ENCODE measurements at regions not wholly inside any gene's neighbourhood (a gene's known extent, or its start where the extent isn't known, plus 50 kb on each side); places are given as distances from the start of the nearest gene placed in this dataset.
A peak's percentile ranks its signal among the peaks of the same experiment; 100 is the strongest.

- Histone ChIP-seq H3K79me2 (no peaks in the 10 kb centered on the region), H3K4me1 (ENCODE audit: insufficient read depth) (no peaks in the 10 kb centered on the region), H3K36me3 (replicated peaks; ENCODE audit: insufficient read depth, low read depth) (no peaks in the 10 kb centered on the region), H3K9me3 (ENCODE audit: low read depth) (no peaks in the 10 kb centered on the region), H3K4me3 (no peak overlapping the region), H2AFZ (no peak overlapping the region), H3K4me2 (no peak overlapping the region), H3K9me2 (replicated peaks; ENCODE audit: insufficient read depth) (no peaks in the 10 kb centered on the region), H3K27me3 (no peaks in the 10 kb centered on the region), H4K20me1 (ENCODE audit: insufficient read depth, poor library complexity, severe bottlenecking) (no peaks in the 10 kb centered on the region), H3K27ac (no peak overlapping the region)
- 94% methylated on average over 4 of the region's 4 CpGs for WGBS (ENCODE audit: low lambda C conversion rate, missing lambda C conversion rate)
- no peak for TF ChIP-seq EZH2phosphoT487 (IDR thresholded peaks at IDR 0.05; ENCODE audit: low read depth, severe bottlenecking, unreplicated experiment)
- TF ChIP-seq CTCF (IDR thresholded peaks at IDR 0.05; ENCODE audit: poor library complexity): no peak
- no peak for TF ChIP-seq EZH2 (IDR thresholded peaks at IDR 0.05; ENCODE audit: borderline replicate concordance)
- DNase-seq (ENCODE audit: low spot score): no peak
Measured at GRCh38 chr13:80717776-80718175, 376.9 kb upstream of the SPRY2 start.

GRCh38 chr13:80716610-80717081 is 375.7 kb upstream of the SPRY2 start:
- H3K4me2 ChIP-seq: peak overlapping the region; percentile 3
- H3K4me3 ChIP-seq: no peak overlapping the region
- H3K36me3 ChIP-seq (replicated peaks; ENCODE audit: insufficient read depth, low read depth): no peaks in the 10 kb centered on the region
- no peak for TF ChIP-seq CTCF (IDR thresholded peaks at IDR 0.05; ENCODE audit: poor library complexity)
- no peak for TF ChIP-seq EZH2phosphoT487 (IDR thresholded peaks at IDR 0.05; ENCODE audit: low read depth, severe bottlenecking, unreplicated experiment)
- no peak for TF ChIP-seq EZH2 (IDR thresholded peaks at IDR 0.05; ENCODE audit: borderline replicate concordance)
- peak; percentile 60 for DNase-seq (ENCODE audit: low spot score)
- no peaks in the 10 kb centered on the region for H3K9me3 ChIP-seq (ENCODE audit: low read depth)
- no peaks in the 10 kb centered on the region for H3K79me2 ChIP-seq
- no peaks in the 10 kb centered on the region for H4K20me1 ChIP-seq (ENCODE audit: insufficient read depth, poor library complexity, severe bottlenecking)
- H3K27ac ChIP-seq: no peak overlapping the region
- 54% methylated on average over 5 of the region's 5 CpGs for WGBS (ENCODE audit: low lambda C conversion rate, missing lambda C conversion rate)
- no peaks in the 10 kb centered on the region for H3K9me2 ChIP-seq (replicated peaks; ENCODE audit: insufficient read depth)
- H3K4me1 ChIP-seq (ENCODE audit: insufficient read depth): no peaks in the 10 kb centered on the region
- H2AFZ ChIP-seq: peak overlapping the region; percentile 11
- H3K27me3 ChIP-seq: no peaks in the 10 kb centered on the region

- 74% methylated on average over 2 of the region's 2 CpGs for WGBS (ENCODE audit: low lambda C conversion rate, missing lambda C conversion rate)
- Histone ChIP-seq H3K36me3 (replicated peaks; ENCODE audit: insufficient read depth, low read depth) (no peaks in the 10 kb centered on the region), H3K79me2 (no peaks in the 10 kb centered on the region), H4K20me1 (ENCODE audit: insufficient read depth, poor library complexity, severe bottlenecking) (no peaks in the 10 kb centered on the region), H3K27ac (no peak overlapping the region), H2AFZ (no peak overlapping the region), H3K9me3 (ENCODE audit: low read depth) (no peaks in the 10 kb centered on the region), H3K4me3 (no peak overlapping the region), H3K9me2 (replicated peaks; ENCODE audit: insufficient read depth) (no peaks in the 10 kb centered on the region), H3K4me2 (no peak overlapping the region), H3K4me1 (ENCODE audit: insufficient read depth) (no peaks in the 10 kb centered on the region), H3K27me3 (no peaks in the 10 kb centered on the region)
- no peak for DNase-seq (ENCODE audit: low spot score)
- no peak for TF ChIP-seq CTCF (IDR thresholded peaks at IDR 0.05; ENCODE audit: poor library complexity)
- no peak for TF ChIP-seq EZH2phosphoT487 (IDR thresholded peaks at IDR 0.05; ENCODE audit: low read depth, severe bottlenecking, unreplicated experiment)
- TF ChIP-seq EZH2 (IDR thresholded peaks at IDR 0.05; ENCODE audit: borderline replicate concordance): no peak
Measured at GRCh38 chr13:80712026-80712425, 371.1 kb upstream of the SPRY2 start.

- Histone ChIP-seq H3K4me2 (no peak overlapping the region), H3K36me3 (replicated peaks; ENCODE audit: insufficient read depth, low read depth) (no peaks in the 10 kb centered on the region), H4K20me1 (ENCODE audit: insufficient read depth, poor library complexity, severe bottlenecking) (no peaks in the 10 kb centered on the region), H3K9me2 (replicated peaks; ENCODE audit: insufficient read depth) (no peaks in the 10 kb centered on the region), H3K9me3 (ENCODE audit: low read depth) (no peaks in the 10 kb centered on the region), H2AFZ (no peak overlapping the region), H3K27me3 (no peaks in the 10 kb centered on the region), H3K4me3 (no peak overlapping the region), H3K79me2 (no peaks in the 10 kb centered on the region), H3K4me1 (ENCODE audit: insufficient read depth) (no peaks in the 10 kb centered on the region), H3K27ac (no peak overlapping the region)
- no peak for TF ChIP-seq EZH2 (IDR thresholded peaks at IDR 0.05; ENCODE audit: borderline replicate concordance)
- no peak for TF ChIP-seq EZH2phosphoT487 (IDR thresholded peaks at IDR 0.05; ENCODE audit: low read depth, severe bottlenecking, unreplicated experiment)
- TF ChIP-seq CTCF (IDR thresholded peaks at IDR 0.05; ENCODE audit: poor library complexity): no peak
- DNase-seq (ENCODE audit: low spot score): no peak
Measured at GRCh38 chr13:80708791-80709190, 367.9 kb upstream of the SPRY2 start.

All from hepatocyte (in vitro differentiated cells).